C1 segment of cervical spinal cord (tissue), 14 donors: ENCODE measurements at regions not wholly inside any gene's neighbourhood (a gene's known extent, or its start where the extent isn't known, plus 50 kb on each side); places are given as distances from the start of the nearest gene placed in this dataset.

Experiments
- DNase-seq, 14 donors: peaks; one replicate each; lab custom pipeline; 2025; lab: John Stamatoyannopoulos, UW

DNA sequence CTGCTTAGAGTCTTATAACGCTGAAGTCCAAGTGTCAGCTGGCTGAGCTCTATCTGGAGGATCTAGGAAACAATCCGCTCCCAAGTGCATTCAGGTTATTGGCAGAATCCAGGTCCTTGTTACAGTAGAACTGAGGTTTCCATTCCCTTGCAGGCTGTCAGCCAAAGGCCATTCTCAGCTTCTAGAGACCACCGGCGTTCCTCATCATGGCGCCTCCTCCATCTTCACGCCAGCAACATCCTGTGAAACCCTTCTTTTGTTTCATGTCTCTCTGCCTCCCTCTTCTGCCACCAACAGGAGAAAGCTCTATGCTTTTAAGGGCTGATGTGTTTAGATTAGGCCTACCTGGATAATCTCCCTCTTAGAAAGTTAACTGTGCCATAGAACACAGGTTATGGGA, 133.0 kb upstream of the RASSF8 start:
- no peak for DNase-seq

DNA sequence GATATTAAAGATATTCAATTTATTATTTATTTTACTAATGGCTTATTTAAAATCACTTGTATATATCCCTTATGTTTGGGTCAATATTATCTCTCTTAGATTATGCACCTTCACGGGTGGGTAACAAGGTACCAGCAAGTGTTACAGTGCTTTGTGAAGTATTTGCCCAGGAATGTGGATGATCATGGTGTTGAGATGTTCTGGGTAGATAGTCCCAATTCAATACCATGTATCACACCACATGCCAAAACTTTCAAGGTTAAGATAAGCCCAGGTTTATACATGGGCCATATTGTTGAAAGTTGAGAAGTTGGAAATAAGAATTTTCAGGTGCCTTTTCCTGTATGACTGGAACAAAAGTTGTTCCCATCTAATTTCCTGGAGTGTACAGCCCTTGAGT, 131.3 kb upstream of the RASSF8 start:
- no peak for DNase-seq

- no peak for DNase-seq
Measured at GRCh38 chr12:25827747-25828146, 130.7 kb upstream of the RASSF8 start.

DNA sequence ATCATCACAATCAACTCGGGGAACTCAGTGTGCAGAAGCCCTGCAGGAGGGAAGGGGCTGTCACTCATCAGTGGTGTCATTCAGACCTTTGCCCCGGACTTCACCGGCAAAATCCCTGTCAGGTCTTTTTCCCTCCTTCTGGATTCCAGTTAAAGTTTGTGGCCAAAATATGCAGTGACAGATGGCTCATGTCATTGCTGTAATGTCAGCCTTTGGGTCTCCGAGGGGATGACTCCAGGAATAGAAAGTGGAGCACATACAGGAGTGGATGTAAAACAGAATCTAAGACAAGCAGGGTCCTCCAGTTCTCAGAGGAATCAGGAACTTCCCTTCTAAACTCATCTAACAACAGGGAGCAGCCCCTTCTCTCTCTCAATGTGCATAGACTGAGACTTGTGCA, 130.3 kb upstream of the RASSF8 start:
- DNase-seq: no peak

- DNase-seq: no peak
Measured at GRCh38 chr12:25829192-25829591, 129.3 kb upstream of the RASSF8 start.

GRCh38 chr12:25830456-25830855, 128.0 kb upstream of the RASSF8 start:
- no peak for DNase-seq

DNA sequence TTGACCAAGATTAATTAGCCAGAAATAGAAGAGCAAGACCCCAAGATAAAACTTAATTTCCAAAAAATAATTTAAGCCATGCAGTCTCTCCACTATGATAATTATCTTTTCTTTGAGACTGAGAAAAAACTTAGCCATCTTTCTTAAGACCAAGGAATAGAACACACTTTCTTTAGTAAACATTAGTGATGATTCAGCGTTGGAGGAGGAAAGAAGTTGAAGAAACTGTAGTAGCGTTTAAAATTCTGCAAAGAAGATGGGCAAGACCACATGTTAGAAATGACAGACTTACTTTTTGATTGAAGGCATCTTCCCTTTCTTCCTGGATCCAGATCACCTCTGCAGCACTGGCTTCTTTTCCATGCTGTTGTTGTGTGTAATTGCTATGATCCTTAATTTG, 124.8 kb upstream of the RASSF8 start:
- DNase-seq: no peak

DNA sequence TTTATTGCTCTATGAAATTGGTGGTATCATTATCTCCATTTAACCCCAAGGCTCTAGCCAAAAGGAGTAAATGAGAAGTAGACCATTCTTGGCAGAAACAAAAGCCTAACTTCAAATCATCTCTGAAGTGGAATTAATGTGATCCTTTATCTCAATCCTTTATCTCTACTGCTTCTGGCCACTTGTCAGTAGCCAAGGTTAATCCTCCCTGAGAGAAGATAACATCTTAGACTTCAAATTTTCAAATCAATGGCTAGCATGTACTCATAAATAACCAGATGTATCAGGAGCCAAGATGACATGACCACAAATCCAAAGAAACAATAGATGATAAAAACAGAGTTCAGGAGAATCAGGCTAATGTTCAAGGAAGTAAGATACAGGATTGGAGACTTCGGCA, 123.1 kb upstream of the RASSF8 start:
- DNase-seq: no peak

DNA sequence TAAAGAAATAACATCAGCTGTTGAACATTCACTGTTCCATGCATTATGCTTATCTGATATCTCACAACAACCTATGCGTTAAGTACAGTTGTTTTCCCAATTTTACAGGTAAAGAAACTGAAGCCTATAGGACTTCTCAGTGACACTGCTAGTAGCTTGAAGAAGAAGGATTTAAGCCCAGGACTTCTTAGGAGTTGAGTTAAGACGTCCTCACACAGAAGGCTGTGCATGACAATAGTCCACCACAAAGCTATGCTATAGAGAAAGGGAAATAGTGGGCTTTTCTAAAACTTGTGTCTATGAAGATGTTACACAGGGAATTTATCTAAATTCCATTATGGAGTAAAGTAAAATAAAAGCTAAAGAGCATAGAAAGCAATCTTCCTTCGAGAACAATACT, 120.5 kb upstream of the RASSF8 start:
- DNase-seq: no peak

DNA sequence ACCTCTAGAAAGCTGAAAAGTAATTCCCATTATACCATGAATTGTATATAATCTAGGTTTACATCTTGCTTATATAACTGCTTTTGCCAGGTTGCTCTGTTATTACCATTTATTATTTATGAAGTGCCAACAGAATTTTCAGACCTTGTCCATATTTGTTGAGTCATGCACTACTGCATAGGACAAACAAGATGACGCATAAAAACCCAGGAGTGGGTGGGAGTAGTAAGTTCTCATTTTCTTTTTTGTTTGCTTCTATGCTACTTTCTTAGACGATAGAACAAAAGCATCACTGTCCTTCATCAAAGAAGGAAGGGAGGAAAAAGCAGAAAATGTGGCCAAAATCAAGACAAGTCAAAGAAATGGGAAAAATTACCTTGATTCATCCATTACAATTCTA, 119.0 kb upstream of the RASSF8 start:
- no peak for DNase-seq

DNA sequence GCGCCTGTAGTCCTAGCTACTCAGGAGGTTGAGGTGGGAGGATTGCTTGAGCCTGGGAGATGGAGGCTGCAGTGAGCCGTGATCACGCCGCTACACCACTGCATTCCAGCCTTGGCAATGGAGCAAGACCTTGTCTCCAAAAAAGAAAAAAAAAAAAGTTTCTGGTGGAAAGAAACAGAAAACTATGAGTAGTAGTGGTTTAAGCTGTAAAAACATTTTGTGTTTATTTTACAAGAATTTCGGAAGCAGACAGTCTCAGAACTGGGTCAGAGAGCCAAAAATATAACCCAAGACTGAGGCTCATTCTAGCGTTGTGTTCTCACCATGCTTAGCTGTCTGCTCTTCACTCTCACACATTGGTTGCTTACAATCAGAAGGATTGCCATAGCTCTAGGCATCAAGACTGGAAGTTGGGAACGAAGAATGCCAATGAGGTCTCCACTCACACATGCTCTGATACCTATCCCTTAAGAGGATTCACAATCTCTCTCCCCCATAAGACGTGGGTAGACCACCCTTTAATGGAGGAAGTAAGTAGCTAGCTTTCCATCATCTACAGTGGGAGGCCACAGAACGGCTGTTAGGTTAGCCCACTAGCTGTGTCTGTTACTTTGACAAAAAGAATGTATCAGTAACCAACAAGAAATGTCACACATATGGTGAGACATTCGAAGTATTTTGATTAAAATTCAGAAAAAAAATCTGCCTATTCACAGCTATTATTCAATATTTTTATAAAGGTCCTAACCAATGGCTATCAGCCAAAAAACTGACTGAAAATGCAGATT, 117.6 kb upstream of the RASSF8 start:
- no peak for DNase-seq

GRCh38 chr12:25842254-25842653, 116.2 kb upstream of the RASSF8 start:
- DNase-seq: no peak

- no peak for DNase-seq
Measured at GRCh38 chr12:25843976-25844375, 114.5 kb upstream of the RASSF8 start.

- DNase-seq: no peak
Measured at GRCh38 chr12:25845415-25845814, 113.1 kb upstream of the RASSF8 start.

GRCh38 chr12:25852792-25853191, 105.7 kb upstream of the RASSF8 start:
- no peak for DNase-seq

GRCh38 chr12:25853316-25854095, 105.0 kb upstream of the RASSF8 start:
- DNase-seq: no peak

- DNase-seq: no peak
Measured at GRCh38 chr12:25854991-25855390, 103.5 kb upstream of the RASSF8 start.

GRCh38 chr12:25855716-25856115, 102.8 kb upstream of the RASSF8 start:
- DNase-seq: no peak

DNA sequence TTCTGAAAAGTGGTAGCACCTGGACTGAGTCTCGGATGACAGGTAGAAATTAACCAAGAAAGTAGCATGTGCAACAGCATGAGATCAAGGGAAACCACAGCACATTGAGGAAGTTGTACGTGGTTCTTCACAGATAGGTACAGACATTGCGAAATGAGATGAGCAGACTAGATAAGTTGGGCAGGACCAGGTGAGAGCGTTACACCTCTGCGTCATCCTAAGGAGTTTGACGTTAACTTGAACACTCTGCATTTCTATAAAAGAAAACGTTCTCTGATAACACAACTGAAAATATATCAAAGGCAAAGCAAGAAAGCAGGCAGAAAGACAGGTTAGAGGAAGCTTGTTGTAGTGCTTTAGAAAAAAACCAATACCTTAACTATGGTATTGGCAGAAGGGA, 98.5 kb upstream of the RASSF8 start:
- DNase-seq: no peak

DNA sequence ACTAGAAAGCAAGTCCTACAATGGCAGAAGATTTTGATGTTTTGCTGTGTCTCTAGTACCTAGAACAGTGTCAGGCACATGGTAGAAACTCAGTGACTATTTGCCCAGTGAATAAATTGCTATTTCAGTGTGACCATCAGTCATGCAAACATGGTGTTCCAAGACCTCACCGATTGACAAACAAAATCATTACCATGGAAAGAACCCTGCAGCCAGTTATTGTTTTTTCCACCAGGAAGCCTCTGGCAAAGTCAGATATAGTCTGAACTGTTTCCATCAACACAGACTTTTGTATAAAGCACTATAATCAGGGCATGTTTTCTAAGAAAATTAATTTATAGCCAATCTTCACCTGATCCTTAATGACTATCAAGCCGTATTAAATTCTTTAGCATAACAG, 97.3 kb upstream of the RASSF8 start:
- no peak for DNase-seq

GRCh38 chr12:25864306-25865276, 93.9 kb upstream of the RASSF8 start:
- DNase-seq: no peak
